ENCODE measurements at regions not wholly inside any gene's neighbourhood (a gene's known extent, or its start where the extent isn't known, plus 50 kb on each side); places are given as distances from the start of the nearest gene placed in this dataset.

GRCh38 chr15:61476741-61477140, 247.6 kb upstream of the RORA start (continued):
- no peak for TF ChIP-seq DIDO1 (tag; IDR thresholded peaks at IDR 0.05; ENCODE audit: low read depth)
- TF ChIP-seq MBD2 (IDR thresholded peaks at IDR 0.05; ENCODE audit: borderline replicate concordance, low read depth): no peak
- no peak for TF ChIP-seq CEBPG (CRISPR knock-in tag; IDR thresholded peaks at IDR 0.05)
- TF ChIP-seq CEBPG (tag; conservative IDR thresholded peaks at IDR 0.05 in 1 of 2, IDR thresholded peaks at IDR 0.05 in 1 of 2): no peak

- WGBS (ENCODE audit: insufficient coverage, low coverage, missing lambda C conversion rate): 0% methylated on average over 1 of the region's 1 CpG
- Histone ChIP-seq H4K20me1 (replicated peaks; ENCODE audit: control insufficient read depth, insufficient read depth, low read length) (no peaks in the 10 kb centered on the region), H3K9me1 (ENCODE audit: control insufficient read depth, insufficient read depth, low read length) (peaks cover 3% of the 10 kb centered on the region), H3K27me3 (ENCODE audit: control insufficient read depth in 2 of 2, insufficient read depth in 2 of 2, low read length in 2 of 2) (peaks cover 0 to 5% of the 10 kb centered on the region in 2 experiments; a peak in 1 of 5 replicates), H3K79me2 (ENCODE audit: control insufficient read depth, insufficient read depth, low read length) (no peaks in the 10 kb centered on the region), H3K9ac (ENCODE audit: insufficient read depth in 1 of 2, low read depth in 2 of 2, low read length in 2 of 2) (no peak overlapping the region), H2AFZ (ENCODE audit: low read depth, low read length) (no peak overlapping the region), H3K4me3 (no peak overlapping the region), H3K9me3 (replicated peaks; ENCODE audit: control insufficient read depth, insufficient read depth, low read depth, low read length) (no peaks in the 10 kb centered on the region), H3K4me1 (replicated peaks in 1 of 2; ENCODE audit: control insufficient read depth in 2 of 2, insufficient read depth in 2 of 2, low read length in 2 of 2) (no peaks in the 10 kb centered on the region), H3K36me3 (ENCODE audit: control insufficient read depth, insufficient read depth, low read length) (no peaks in the 10 kb centered on the region), H3K4me2 (ENCODE audit: insufficient read depth, low read length) (no peak overlapping the region), H3K27ac (ENCODE audit: extremely low read depth, low read depth, low read length) (no peak overlapping the region)
- no peak for FAIRE-seq
- ChIA-PET CTCF (ENCODE audit: low intra/inter-chr PET ratio) (no interaction called here), POLR2A (no interaction called here)
- DNase-seq (ENCODE audit: extremely low read depth in 1 of 4, low spot score in 3 of 4): no peak
- intact Hi-C loops (cut with micrococcal nuclease): no loop called here
- no TSS peak for BruUV-seq (replicated peaks)
- ATAC-seq: no peak
- in situ Hi-C loops (cut with MboI): no loop called here
- no peak for TF ChIP-seq CAMTA2 (CRISPR knock-in tag; conservative IDR thresholded peaks at IDR 0.05)
- no peak for TF ChIP-seq SIX5 (IDR thresholded peaks at IDR 0.05; ENCODE audit: borderline replicate concordance in 1 of 2, insufficient read depth in 1 of 2, low read depth in 1 of 2, low read length in 2 of 2)
- no peak for TF ChIP-seq PCBP2 (IDR thresholded peaks at IDR 0.05; ENCODE audit: low read depth, low read length, poor library complexity, severe bottlenecking)
- TF ChIP-seq COPS2 (conservative IDR thresholded peaks at IDR 0.05): no peak
- TF ChIP-seq BDP1 (IDR thresholded peaks at IDR 0.05; ENCODE audit: insufficient read depth, insufficient read length): no peak
- no peak for TF ChIP-seq SMAD3 (CRISPR knock-in tag; conservative IDR thresholded peaks at IDR 0.05)
- no peak for TF ChIP-seq ARHGAP35 (IDR thresholded peaks at IDR 0.05; ENCODE audit: partially characterized antibody)
- TF ChIP-seq NFXL1 (CRISPR knock-in tag; IDR thresholded peaks at IDR 0.05): no peak
- no peak for TF ChIP-seq ZEB2 (IDR thresholded peaks at IDR 0.05)
- no peak for TF ChIP-seq CREBBP (IDR thresholded peaks at IDR 0.05; ENCODE audit: low read depth, low read length)
- TF ChIP-seq PRPF4 (IDR thresholded peaks at IDR 0.05; ENCODE audit: insufficient read depth, low read depth, low read length, poor library complexity, severe bottlenecking): no peak
- no peak for TF ChIP-seq ZBTB33 (CRISPR knock-in tag; IDR thresholded peaks at IDR 0.05)
These were observed 245.7 kb upstream of the RORA start for GRCh38 chr15:61474796-61475195.

Data from K562 (cell line).